HTR-8/SVneo (cell line): ENCODE measurements at regions not wholly inside any gene's neighbourhood (a gene's known extent, or its start where the extent isn't known, plus 50 kb on each side); places are given as distances from the start of the nearest gene placed in this dataset.
A peak's percentile ranks its signal among the peaks of the same experiment; 100 is the strongest.
"Not testable (repeated sequence)": the region's sequence is repeated elsewhere in the genome, so short reads cannot be mapped to it uniquely, and the experiment has no call there.

Experiments
- DNase-seq: peaks from one replicate; pipeline ENCODE4 v3.0.0; 2011; ENCODE audit warnings: low spot score, mixed read lengths; ENCODE audit not compliant: insufficient read length
- FAIRE-seq: peaks from 2 replicates; lab custom pipeline; 2011; peaks lifted over from hg19 to GRCh38; lab: Jason Lieb, UNC

DNA sequence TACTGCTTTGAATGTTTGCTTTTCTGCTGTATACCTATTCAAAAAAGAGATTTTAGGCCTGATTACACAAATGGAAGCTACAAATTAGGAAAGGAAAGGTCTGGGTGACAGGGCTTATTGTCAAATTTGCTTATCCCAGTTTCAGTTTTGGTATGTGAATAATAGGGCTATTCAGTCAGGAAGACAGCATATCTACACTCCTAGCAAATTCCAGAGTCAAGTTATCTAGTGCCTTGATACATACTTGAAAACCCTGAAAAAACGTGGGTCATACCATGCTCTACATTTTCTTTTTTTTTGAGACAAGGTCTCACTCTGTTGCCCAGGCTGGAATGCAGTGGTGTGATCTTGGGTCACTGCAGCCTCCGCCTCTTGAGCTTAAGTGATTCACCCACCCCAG, 59.2 kb upstream of the CCDC180 start:
- not testable (repeated sequence) for DNase-seq, FAIRE-seq

DNA sequence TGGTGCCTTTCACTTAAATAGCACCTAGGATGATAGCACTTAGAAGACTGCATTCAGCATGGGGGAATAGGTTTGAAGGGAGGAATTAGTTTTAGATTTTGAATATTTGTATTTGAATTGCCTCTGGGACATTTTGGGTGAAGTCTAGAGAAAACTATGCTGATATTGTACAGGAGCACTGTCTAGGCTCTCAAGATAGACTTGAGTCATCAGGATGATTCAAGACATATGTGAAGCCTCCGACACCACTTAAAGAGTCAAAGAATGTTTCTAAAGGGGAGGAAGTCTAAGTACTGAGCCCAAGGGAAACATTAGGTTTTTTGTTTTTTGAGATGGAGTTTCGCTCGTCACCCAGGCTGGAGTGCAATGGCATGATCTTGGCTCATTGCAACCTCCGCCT, 63.9 kb upstream of the CCDC180 start:
- DNase-seq (no peak), FAIRE-seq (no peak)

GRCh38 chr9:97241430-97241829, 66.0 kb upstream of the CCDC180 start:
- DNase-seq, FAIRE-seq: not testable (repeated sequence)

GRCh38 chr9:97237951-97238889, 69.2 kb upstream of the CCDC180 start:
- FAIRE-seq (peak; percentile 33), DNase-seq (peak; percentile 23)

DNA sequence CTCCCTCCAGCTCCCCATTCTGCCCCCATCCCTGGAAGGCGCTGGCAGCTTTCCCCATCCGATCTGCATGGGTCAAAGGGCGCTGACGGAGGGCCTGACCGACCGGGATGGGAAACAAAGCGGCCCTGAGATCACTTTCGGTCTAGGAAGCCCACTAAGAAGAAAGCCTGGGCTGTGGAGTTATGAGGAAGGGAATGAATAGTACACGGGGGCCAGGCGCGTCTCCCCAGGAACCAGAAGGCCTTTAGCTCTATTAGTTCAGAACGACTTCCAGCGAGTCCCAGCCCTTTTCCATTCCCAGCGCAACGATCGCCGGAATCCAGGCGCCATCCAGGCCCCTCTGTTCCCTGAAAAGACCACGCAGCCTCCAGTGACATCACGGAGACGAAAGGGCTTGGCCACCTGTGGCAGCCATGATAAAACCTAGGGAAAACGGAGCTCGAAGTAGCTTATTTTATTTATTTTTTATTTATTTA, 70.1 kb upstream of the CCDC180 start:
- DNase-seq = no peak
- FAIRE-seq = no peak

GRCh38 chr9:97233009-97233400, 74.5 kb upstream of the CCDC180 start:
- not testable (repeated sequence) for DNase-seq, FAIRE-seq

DNA sequence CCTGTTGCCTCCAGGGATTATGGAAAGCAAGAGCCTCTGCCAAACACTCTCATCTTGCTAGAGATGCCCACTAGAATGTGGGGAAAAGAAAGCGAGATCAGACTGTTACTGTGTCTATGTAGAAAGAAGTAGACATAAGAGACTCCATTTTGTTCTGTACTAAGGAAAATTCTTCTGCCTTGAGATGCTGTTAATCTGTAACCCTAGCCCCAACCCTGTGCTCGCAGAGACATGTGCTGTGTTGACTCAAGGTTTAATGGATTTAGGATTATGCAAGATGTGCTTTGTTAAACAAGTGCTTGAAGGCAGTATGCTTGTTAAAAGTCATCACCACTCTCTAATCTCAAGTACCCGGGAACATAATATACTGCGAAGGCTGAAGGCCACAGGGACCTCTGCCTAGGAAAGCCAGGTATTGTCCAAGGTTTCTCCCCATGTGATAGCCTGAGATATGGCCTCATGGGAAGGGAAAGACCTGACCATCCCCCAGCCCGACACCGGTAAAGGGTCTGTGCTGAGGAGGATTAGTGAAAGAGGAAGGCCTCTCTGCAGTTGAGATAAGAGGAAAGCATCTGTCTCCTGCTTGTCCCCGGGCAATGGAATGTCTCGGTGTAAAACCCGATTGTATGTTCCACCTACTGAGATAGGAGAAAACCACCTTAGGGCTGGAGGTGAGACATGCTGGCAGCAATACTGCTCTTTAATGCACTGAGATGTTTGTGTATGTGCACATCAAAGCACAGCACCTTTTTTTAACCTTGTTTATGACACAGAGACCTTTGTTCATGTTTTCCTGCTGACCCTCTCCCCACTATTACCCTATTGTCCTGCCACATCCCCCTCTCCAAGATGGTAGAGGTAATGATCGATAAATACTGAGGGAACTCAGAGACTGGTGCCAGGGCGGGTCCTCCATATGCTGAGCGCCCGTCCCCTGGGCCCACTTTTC, 75.1 kb upstream of the CCDC180 start:
- not testable (repeated sequence) for DNase-seq, FAIRE-seq

- not testable (repeated sequence) for FAIRE-seq, DNase-seq
These were observed 85.1 kb upstream of the CCDC180 start for GRCh38 chr9:97222393-97222792.

DNA sequence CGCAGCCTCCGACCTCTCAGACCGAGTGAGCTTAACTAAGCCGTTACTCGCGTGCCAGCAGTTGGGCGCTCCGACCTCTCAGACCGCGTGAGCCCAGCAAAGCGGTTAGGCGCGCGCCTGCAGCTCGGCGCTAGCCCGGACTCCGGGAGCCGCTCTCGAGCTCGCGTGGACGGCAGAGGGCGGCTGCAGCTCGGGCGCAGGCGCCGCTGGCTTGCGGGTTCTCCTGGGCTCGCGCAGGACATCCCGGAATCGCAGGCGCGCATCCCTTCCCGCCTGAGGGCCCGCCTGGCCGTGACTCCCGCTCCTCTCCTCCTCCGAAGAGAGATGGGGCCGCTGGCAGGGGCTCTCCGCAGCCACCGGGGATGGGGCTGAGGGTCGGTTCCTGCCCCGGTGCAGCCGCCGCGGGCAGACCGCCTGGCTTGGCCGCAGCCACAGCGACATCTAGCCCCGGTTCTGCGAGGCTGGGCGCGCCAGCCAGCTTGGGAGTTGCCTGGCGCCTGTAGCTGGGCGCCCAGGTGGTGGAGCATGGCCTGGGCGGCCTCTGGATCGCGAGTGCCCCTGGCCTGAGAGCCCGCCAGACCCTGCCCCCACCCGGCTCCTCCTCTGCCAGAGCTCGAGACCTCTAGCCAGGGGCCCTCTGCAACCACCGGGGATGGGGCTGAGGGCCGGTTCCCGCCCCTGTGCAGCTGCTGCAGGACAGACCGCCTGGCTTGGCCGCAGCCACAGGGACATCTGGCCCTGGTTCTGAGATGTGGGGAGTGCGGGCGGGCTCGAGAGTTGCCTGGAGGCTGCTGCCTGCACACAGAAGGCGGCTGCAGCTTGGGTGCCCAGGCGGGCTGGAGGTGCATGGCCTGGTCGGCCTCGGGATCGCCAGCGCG, 85.7 kb upstream of the CCDC180 start:
- DNase-seq = peak; percentile 2
- FAIRE-seq = not testable (repeated sequence)

GRCh38 chr9:97220894-97221477, 86.5 kb upstream of the CCDC180 start:
- no peak for FAIRE-seq
- no peak for DNase-seq

DNA sequence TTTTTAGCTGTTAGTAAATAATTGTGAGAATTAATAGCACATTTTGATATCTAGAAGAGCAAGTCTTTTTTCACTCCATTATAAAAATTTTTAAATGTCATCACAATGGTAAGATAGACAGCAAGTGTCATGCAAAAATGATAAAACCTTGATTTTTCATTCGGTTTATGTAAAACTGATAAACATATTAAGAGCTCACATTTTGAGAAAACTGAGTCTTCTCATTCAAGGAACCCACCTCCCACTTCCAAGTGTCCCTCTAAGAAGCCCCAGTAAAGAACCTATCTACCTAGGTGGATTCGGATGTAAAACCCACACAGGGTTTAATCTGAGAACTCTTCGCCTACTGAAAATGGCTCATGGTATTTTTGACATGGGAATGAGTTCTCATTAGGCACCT, 87.1 kb upstream of the CCDC180 start:
- not testable (repeated sequence) for DNase-seq

DNA sequence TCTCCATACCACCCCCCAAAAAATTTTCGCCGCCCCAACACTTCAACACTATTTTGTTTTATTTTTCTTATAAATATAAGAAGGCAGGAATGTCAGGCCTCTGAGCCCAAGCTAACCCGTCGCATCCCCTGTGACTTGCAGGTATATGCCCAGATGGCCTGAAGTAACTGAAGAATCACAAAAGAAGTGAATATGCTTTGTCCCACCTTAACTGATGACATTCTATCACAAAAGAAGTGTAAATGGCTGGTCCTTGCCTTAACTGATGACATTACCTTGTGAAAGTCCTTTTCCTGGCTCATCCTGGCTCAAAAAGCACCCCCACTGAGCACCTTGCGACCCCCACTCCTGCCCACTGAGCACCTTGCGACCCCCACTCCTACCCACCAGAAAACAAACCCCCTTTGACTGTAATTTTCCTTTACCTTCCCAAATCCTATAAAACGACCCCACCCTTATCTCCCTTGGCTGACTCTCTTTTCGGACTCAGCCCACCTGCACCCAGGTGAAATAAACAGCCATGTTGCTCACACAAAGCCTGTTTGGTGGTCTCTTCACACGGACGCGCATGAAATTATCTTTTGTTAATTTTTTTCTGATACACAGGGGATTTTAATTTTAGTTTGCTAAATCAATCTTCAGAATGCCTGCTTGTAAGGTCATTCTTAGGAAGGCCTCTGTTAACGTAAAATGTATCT, 87.9 kb upstream of the CCDC180 start:
- FAIRE-seq, DNase-seq: not testable (repeated sequence)

More for the DNA sequence above, 87.1 kb upstream of the CCDC180 start:
- not testable (repeated sequence) for FAIRE-seq

- FAIRE-seq, DNase-seq: not testable (repeated sequence)
These were observed 92.3 kb upstream of the CCDC180 start for GRCh38 chr9:97215127-97215526.

- not testable (repeated sequence) for DNase-seq, FAIRE-seq
These were observed 92.9 kb upstream of the CCDC180 start for GRCh38 chr9:97214556-97214955.

GRCh38 chr9:97199683-97200082, 107.8 kb upstream of the CCDC180 start:
- not testable (repeated sequence) for DNase-seq, FAIRE-seq

- FAIRE-seq, DNase-seq: not testable (repeated sequence)
These were observed 113.7 kb upstream of the CCDC180 start for GRCh38 chr9:97193767-97194166.

- FAIRE-seq = no peak
- DNase-seq = no peak
These were observed 118.9 kb upstream of the CCDC180 start for GRCh38 chr9:97188545-97188944.

DNA sequence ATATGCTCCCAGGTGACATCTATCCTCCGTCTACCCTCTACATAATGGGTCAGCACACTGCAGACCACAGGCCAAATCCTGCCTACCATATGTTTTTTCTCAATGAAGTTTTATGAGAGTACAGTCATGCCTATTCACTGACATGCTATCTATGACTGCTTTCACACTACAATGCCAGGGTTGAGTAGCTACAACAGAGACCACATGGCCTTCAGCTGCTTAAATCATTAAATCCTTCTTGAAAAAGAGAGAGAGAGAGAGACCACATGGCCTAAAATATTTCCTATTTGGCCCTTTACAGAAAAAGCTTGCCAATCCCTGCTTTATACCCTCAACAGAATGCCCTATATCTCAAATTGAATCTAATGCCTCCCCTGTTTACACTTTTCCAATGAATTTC, 119.8 kb upstream of the CCDC180 start:
- not testable (repeated sequence) for FAIRE-seq, DNase-seq
